HepG2 (cell line): ENCODE measurements at regions not wholly inside any gene's neighbourhood (a gene's known extent, or its start where the extent isn't known, plus 50 kb on each side); places are given as distances from the start of the nearest gene placed in this dataset.

Experiments
- ATAC-seq: fragments of 200-7000 bp; cut with Tn5 transposase; 3 replicates; pipeline ENCODE4 v1.9.1; 2020; ENCODE audit warnings: mild to moderate bottlenecking, moderate library complexity
- BruUV-seq: library from RNA; stranded (reverse); fragments of 400-500 nt; replicated peaks from 2 replicates; lab custom pipeline; 2021; lab: Mats Ljungman, UMichigan
- CTCF ChIA-PET: fragments of 300-600 bp; formaldehyde crosslinking; extraction: SDS; loops from one replicate; lab custom pipeline; 2021; ENCODE audit warnings: low total read pairs, inconsistent platforms, low intra/inter-chr PET ratio; lab: Yijun Ruan, JAX
- POLR2A ChIA-PET: fragments of 350-600 bp; sonication (Branson Sonifier 250); formaldehyde crosslinking; loops from one replicate; lab custom pipeline; 2020; ENCODE audit warnings: antibody characterized with exemption, inconsistent platforms; lab: Yijun Ruan, JAX
- DNase-seq: peaks from one replicate; pipeline ENCODE4 v3.0.0-alpha.2; 2015; ENCODE audit warnings: low spot score
- FAIRE-seq: peaks from 3 replicates; lab custom pipeline; 2011; peaks lifted over from hg19 to GRCh38; lab: Jason Lieb, UNC
- H2AFZ ChIP-seq: one replicate; pipeline ENCODE4 v1.6.1; 2011; ENCODE audit warnings: low read length, inconsistent platforms
- H3K27ac ChIP-seq: fragments of 300-600 bp; 3 replicates; pipeline ENCODE4 v1.8.0; 2011; ENCODE audit warnings: mixed run types, mild to moderate bottlenecking, mixed read lengths, low read length, inconsistent platforms; ENCODE audit not compliant: insufficient read depth; ENCODE audit errors: extremely low read length
- H3K27me3 ChIP-seq, 2 experiments: fragments of 200-600 bp in 1 of 2; 2 replicates in 1 of 2; 3 replicates in 1 of 2; pipeline versions ENCODE4 v1.6.0 to v1.8.0; 2011; ENCODE audit warnings: low read length in 2 of 2, mild to moderate bottlenecking in 2 of 2, moderate library complexity in 2 of 2, inconsistent platforms in 1 of 2; ENCODE audit not compliant: insufficient read depth in 2 of 2, control insufficient read depth in 1 of 2
- H3K36me3 ChIP-seq, 2 experiments: fragments of 200-600 bp in 1 of 2; replicated peaks in 1 of 2; 2 replicates in 1 of 2; 3 replicates in 1 of 2; pipeline versions ENCODE4 v1.5.1 to v1.8.0; 2011; ENCODE audit warnings: low read length in 2 of 2, inconsistent platforms in 1 of 2; ENCODE audit not compliant: insufficient read depth in 2 of 2, control insufficient read depth in 1 of 2
- H3K4me1 ChIP-seq: 2 replicates; pipeline ENCODE4 v1.5.1; 2012; ENCODE audit warnings: low read length, inconsistent platforms; ENCODE audit not compliant: insufficient read depth
- H3K4me2 ChIP-seq: 2 replicates; pipeline ENCODE4 v1.6.0; 2011; ENCODE audit warnings: low read depth, low read length, inconsistent platforms
- H3K4me3 ChIP-seq, 3 experiments: fragments of 200-600 bp in 1 of 3; sonication (generic), shearing (Covaris generic) in 1 of 3; replicated peaks in 1 of 3; 2 replicates each; pipeline ENCODE4 v1.5.1; 2011 to 2016; ENCODE audit warnings: low read length in 3 of 3, inconsistent platforms in 2 of 3, low read depth in 2 of 3, mild to moderate bottlenecking in 2 of 3, control low read depth in 1 of 3, mixed read lengths in 1 of 3; ENCODE audit not compliant: insufficient read depth in 1 of 3
- H3K79me2 ChIP-seq: one replicate; pipeline ENCODE4 v1.6.1; 2011; ENCODE audit warnings: low read length, inconsistent platforms; ENCODE audit not compliant: insufficient read depth
- H3K9ac ChIP-seq: 2 replicates; pipeline ENCODE4 v1.6.0; 2011; ENCODE audit warnings: mild to moderate bottlenecking, low read depth, low read length, inconsistent platforms; ENCODE audit not compliant: insufficient read depth
- H3K9me3 ChIP-seq: 2 replicates; pipeline ENCODE4 v1.5.1; 2012; ENCODE audit warnings: mild to moderate bottlenecking, low read length
- H4K20me1 ChIP-seq: 2 replicates; pipeline ENCODE4 v1.6.0; 2011; ENCODE audit warnings: inconsistent platforms, mild to moderate bottlenecking, low read length, moderate library complexity; ENCODE audit not compliant: insufficient read depth
- HNRNPH1 ChIP-seq: fragments of 200-400 bp; formaldehyde crosslinking; optimal IDR thresholded peaks from 2 replicates; pipeline ENCODE3; 2017; ENCODE audit warnings: mild to moderate bottlenecking, low read depth, low read length
- RCOR2 ChIP-seq: IDR thresholded peaks from 2 replicates; pipeline ENCODE4 v1.6.1; 2016; ENCODE audit warnings: missing biosample characterization, missing genetic modification reagents
- RFX1 ChIP-seq: fragments of 450-650 bp; IDR thresholded peaks from 2 replicates; pipeline ENCODE4 v1.6.1; 2017
- SP4 ChIP-seq: sonication (generic); formaldehyde crosslinking; IDR thresholded peaks from 2 replicates; pipeline ENCODE4 v1.8.1; 2023; ENCODE audit warnings: mild to moderate bottlenecking, missing genetic modification reagents
- ZBTB7B ChIP-seq: sonication (generic); formaldehyde crosslinking; IDR thresholded peaks from 2 replicates; pipeline ENCODE4 v1.4.0; 2020; ENCODE audit warnings: missing genetic modification reagents
- ZMYM4 ChIP-seq: sonication (generic); formaldehyde crosslinking; IDR thresholded peaks from 2 replicates; pipeline ENCODE4 v1.8.1; 2023; ENCODE audit warnings: mild to moderate bottlenecking, missing genetic modification reagents
- ZNF224 ChIP-seq: sonication (generic); formaldehyde crosslinking; IDR thresholded peaks from 2 replicates; pipeline ENCODE4 v1.5.0; 2020; ENCODE audit warnings: mild to moderate bottlenecking, missing genetic modification reagents
- ZNF549 ChIP-seq: sonication (generic); formaldehyde crosslinking; IDR thresholded peaks from 2 replicates; pipeline ENCODE4 v1.5.0; 2020; ENCODE audit warnings: missing genetic modification reagents
- ZNF572 ChIP-seq: sonication (generic); formaldehyde crosslinking; IDR thresholded peaks from 2 replicates; pipeline ENCODE4 v1.5.1; 2020; ENCODE audit warnings: mild to moderate bottlenecking, missing genetic modification reagents
- ZNF746 ChIP-seq: sonication (generic); formaldehyde crosslinking; IDR thresholded peaks from 2 replicates; pipeline ENCODE4 v1.8.0; 2022; ENCODE audit warnings: mild to moderate bottlenecking, missing genetic modification reagents
- WGBS: methylation state at CpG from one replicate; pipeline ENCODE4 v1.1.6; 2017; ENCODE audit warnings: low lambda C conversion rate; 5-methylcytosine and 5-hydroxymethylcytosine counted together
- in situ Hi-C: cut with HindIII; loops from 2 replicates; pipeline ENCODE4 v1.10.0; 2017; ENCODE audit warnings: low pct_unique_long_range_greater_than_20kb; ENCODE audit not compliant: extremely low pct_ligation_motif_present
- intact Hi-C: fragments of 100-400 bp; cut with micrococcal nuclease; formaldehyde crosslinking; loops from one replicate; pipeline ENCODE4 v1.10.0; 2022; ENCODE audit not compliant: unreplicated experiment
- TF ChIP-seq, protein P1 (sequence below): IDR thresholded peaks from 2 replicates; pipeline ENCODE4 v1.6.1; 2016; ENCODE audit warnings: control low read depth
- TF ChIP-seq, protein P2 (sequence below): IDR thresholded peaks from 2 replicates; pipeline ENCODE4 v1.6.1; 2012; ENCODE audit warnings: low read length, improper control_type of control experiment
- TF ChIP-seq, protein P3 (sequence below): sonication (generic); formaldehyde crosslinking; IDR thresholded peaks from 2 replicates; pipeline ENCODE4 v1.5.0; 2020; ENCODE audit warnings: mild to moderate bottlenecking, missing genetic modification reagents, moderate library complexity
- TF ChIP-seq, protein P4 (sequence below): sonication (generic); formaldehyde crosslinking; IDR thresholded peaks from 2 replicates; pipeline ENCODE4 v1.8.0; 2022; ENCODE audit warnings: missing genetic modification reagents, mild to moderate bottlenecking, moderate library complexity, borderline replicate concordance

DNA sequence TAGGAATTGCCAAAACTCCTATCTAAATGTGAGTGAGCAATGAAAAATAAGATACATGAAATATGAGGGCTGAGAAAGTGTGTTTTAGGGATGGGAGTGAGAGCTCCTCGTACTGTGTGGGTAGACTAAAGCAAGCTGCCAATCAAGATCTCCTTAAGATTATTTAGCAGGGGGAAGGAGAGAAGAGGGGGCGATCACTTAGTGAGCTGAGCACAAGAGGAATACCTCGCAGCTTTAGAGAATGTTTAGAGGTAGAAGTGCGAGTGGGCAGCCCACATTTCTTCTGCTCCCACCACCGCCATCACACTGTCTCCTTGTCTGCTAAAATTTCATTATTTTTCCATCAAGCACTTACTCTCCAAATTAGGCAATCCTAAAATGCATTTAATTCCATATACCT is 312.6 kb downstream of the ALDH8A1 start:
- FAIRE-seq (no peak), DNase-seq (no peak), ATAC-seq (no peak)
- 33% methylated on average over 5 of the region's 5 CpGs for WGBS
- intact Hi-C loops, result no loop called here
- H3K27me3 ChIP-seq, result no peaks in the 10 kb centered on the region; a peak in 1 of 5 replicates
- no peak overlapping the region for H3K4me2 ChIP-seq
- H3K4me1 ChIP-seq, result no peaks in the 10 kb centered on the region
- no TSS peak for BruUV-seq
- in situ Hi-C loops, result no loop called here
- H3K27ac ChIP-seq, result no peak overlapping the region
- no peaks in the 10 kb centered on the region for H3K79me2 ChIP-seq
- H4K20me1 ChIP-seq, result no peaks in the 10 kb centered on the region
- H2AFZ ChIP-seq, result no peak overlapping the region
- POLR2A ChIA-PET, result no interaction called here
- H3K9ac ChIP-seq, result no peak overlapping the region
- no peaks in the 10 kb centered on the region for H3K9me3 ChIP-seq
- CTCF ChIA-PET, result interaction anchor here (1.5 kb wide), 1 partner anchor 481 kb away, joined by 4 read pairs; no protein-coding TSS in a partner anchor
- no peak overlapping the region for H3K4me3 ChIP-seq
- TF ChIP-seq, protein P1, sequence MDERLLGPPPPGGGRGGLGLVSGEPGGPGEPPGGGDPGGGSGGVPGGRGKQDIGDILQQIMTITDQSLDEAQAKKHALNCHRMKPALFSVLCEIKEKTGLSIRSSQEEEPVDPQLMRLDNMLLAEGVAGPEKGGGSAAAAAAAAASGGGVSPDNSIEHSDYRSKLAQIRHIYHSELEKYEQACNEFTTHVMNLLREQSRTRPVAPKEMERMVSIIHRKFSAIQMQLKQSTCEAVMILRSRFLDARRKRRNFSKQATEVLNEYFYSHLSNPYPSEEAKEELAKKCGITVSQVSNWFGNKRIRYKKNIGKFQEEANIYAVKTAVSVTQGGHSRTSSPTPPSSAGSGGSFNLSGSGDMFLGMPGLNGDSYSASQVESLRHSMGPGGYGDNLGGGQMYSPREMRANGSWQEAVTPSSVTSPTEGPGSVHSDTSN (CRISPR knock-in tag), result no peak
- TF ChIP-seq ZMYM4 (CRISPR knock-in tag), result no peak
- no peak for TF ChIP-seq ZNF746
- TF ChIP-seq, protein P2, sequence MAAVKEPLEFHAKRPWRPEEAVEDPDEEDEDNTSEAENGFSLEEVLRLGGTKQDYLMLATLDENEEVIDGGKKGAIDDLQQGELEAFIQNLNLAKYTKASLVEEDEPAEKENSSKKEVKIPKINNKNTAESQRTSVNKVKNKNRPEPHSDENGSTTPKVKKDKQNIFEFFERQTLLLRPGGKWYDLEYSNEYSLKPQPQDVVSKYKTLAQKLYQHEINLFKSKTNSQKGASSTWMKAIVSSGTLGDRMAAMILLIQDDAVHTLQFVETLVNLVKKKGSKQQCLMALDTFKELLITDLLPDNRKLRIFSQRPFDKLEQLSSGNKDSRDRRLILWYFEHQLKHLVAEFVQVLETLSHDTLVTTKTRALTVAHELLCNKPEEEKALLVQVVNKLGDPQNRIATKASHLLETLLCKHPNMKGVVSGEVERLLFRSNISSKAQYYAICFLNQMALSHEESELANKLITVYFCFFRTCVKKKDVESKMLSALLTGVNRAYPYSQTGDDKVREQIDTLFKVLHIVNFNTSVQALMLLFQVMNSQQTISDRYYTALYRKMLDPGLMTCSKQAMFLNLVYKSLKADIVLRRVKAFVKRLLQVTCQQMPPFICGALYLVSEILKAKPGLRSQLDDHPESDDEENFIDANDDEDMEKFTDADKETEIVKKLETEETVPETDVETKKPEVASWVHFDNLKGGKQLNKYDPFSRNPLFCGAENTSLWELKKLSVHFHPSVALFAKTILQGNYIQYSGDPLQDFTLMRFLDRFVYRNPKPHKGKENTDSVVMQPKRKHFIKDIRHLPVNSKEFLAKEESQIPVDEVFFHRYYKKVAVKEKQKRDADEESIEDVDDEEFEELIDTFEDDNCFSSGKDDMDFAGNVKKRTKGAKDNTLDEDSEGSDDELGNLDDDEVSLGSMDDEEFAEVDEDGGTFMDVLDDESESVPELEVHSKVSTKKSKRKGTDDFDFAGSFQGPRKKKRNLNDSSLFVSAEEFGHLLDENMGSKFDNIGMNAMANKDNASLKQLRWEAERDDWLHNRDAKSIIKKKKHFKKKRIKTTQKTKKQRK, result no peak
- TF ChIP-seq RFX1, result no peak
- no peak for TF ChIP-seq ZNF224 (CRISPR knock-in tag)
- no peak for TF ChIP-seq SP4 (CRISPR knock-in tag)
- TF ChIP-seq HNRNPH1, result no peak
- TF ChIP-seq ZBTB7B (CRISPR knock-in tag), result no peak
- TF ChIP-seq, protein P3, sequence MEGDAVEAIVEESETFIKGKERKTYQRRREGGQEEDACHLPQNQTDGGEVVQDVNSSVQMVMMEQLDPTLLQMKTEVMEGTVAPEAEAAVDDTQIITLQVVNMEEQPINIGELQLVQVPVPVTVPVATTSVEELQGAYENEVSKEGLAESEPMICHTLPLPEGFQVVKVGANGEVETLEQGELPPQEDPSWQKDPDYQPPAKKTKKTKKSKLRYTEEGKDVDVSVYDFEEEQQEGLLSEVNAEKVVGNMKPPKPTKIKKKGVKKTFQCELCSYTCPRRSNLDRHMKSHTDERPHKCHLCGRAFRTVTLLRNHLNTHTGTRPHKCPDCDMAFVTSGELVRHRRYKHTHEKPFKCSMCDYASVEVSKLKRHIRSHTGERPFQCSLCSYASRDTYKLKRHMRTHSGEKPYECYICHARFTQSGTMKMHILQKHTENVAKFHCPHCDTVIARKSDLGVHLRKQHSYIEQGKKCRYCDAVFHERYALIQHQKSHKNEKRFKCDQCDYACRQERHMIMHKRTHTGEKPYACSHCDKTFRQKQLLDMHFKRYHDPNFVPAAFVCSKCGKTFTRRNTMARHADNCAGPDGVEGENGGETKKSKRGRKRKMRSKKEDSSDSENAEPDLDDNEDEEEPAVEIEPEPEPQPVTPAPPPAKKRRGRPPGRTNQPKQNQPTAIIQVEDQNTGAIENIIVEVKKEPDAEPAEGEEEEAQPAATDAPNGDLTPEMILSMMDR (CRISPR knock-in tag), result no peak
- TF ChIP-seq ZNF549 (CRISPR knock-in tag), result no peak
- TF ChIP-seq ZNF572 (CRISPR knock-in tag), result no peak
- TF ChIP-seq RCOR2 (CRISPR knock-in tag), result no peak
- TF ChIP-seq, protein P4, sequence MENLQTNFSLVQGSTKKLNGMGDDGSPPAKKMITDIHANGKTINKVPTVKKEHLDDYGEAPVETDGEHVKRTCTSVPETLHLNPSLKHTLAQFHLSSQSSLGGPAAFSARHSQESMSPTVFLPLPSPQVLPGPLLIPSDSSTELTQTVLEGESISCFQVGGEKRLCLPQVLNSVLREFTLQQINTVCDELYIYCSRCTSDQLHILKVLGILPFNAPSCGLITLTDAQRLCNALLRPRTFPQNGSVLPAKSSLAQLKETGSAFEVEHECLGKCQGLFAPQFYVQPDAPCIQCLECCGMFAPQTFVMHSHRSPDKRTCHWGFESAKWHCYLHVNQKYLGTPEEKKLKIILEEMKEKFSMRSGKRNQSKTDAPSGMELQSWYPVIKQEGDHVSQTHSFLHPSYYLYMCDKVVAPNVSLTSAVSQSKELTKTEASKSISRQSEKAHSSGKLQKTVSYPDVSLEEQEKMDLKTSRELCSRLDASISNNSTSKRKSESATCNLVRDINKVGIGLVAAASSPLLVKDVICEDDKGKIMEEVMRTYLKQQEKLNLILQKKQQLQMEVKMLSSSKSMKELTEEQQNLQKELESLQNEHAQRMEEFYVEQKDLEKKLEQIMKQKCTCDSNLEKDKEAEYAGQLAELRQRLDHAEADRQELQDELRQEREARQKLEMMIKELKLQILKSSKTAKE, result no peak
- no peaks in the 10 kb centered on the region for H3K36me3 ChIP-seq
